ENCODE measurements at regions not wholly inside any gene's neighbourhood (a gene's known extent, or its start where the extent isn't known, plus 50 kb on each side); places are given as distances from the start of the nearest gene placed in this dataset.
"Not testable (repeated sequence)": the region's sequence is repeated elsewhere in the genome, so short reads cannot be mapped to it uniquely, and the experiment has no call there.

GRCh38 chr3:26422415-26422814, 200.2 kb upstream of the LRRC3B start:
- no peak for DNase-seq

- DNase-seq, result no peak
Observed at GRCh38 chr3:26425076-26425475, 197.5 kb upstream of the LRRC3B start.

GRCh38 chr3:26428992-26429391, 193.6 kb upstream of the LRRC3B start:
- DNase-seq, result no peak

DNA sequence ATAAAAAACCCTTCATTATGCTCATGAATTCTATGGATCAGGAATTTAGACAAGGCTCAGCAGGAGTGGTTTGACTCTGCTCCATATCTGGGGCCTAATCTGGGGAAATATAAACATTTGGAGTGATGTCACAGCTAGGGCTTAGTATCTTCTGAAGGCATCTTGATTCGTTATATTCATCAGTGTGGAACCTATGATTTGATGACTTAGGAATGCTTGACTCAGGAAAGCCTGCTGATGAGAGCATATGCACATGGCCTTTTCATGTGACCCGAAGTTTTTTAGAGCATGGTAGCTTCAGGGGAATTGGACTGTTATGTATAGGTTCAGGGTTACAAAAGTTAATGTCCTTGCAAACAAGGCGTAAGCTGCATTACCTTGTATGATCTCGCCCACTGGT, 184.9 kb upstream of the LRRC3B start:
- no peak for DNase-seq

DNA sequence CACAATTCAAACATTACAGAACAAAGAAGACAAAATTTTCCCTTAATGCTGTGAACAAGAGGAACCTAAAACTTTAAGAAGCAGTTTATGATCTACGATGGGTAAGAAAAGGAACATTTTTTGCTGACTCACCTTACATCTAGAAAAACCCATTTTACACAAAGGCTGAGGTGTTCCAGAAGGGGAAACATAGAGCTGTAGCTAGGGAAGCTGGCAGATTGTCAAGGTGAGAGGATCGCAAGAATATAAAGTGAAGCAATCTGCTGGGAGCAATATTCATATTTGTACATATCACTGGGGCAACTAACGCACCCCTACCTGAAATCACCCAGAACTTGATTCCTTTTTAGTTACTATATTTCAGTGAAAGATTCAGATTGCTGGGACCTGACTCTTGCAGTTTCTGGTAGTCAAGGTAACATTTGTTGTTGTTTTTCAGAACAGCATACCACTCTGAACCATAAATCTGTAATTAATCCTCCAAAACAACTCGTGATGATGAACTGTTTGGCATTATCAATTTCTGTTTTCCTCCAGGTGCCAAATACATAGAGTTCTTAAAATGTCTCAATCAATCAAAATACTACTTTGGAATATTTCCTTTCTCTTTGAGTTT, 184.1 kb upstream of the LRRC3B start:
- DNase-seq, result no peak

DNA sequence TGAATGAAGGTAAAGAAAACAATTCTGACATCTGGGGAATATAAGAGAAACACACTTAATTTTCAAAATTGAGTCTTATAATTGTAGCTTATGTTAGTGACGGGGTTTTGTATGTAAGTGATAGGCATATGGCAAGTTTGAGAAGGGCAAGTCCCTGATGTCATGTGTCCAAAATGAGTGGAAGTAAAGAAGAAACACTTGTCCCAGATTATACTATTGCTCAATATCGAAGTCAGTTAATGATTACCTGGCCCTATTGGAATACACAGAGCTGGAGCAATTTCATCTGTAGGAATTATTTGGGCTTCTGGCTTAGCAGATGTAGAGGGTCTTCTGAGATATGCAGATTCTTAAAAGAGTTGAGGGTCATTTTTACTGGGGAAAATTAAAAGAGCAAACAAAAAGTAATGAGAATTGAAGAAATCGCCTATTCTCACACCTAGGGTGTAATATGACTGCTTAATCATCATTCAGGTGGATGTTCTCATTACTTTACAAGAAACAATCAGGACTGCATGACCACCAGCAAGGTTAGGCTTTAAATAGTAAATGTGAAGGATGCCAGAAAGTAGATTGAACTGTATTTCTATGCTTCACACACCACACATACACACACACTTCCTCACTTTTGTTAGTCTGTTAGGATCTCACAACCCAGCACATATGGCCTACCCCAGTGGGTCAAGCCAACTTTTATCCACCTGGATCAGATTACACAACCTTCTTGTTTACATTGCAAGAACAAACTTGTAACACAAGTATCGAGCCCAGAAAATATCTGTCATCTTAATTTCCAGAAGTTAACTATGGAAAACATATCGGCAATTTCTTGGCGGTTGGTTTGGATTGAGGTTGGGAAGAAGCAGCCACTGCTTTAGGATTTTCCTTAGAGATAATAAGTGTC, 183.3 kb upstream of the LRRC3B start:
- no peak for DNase-seq

GRCh38 chr3:26449996-26450395, 172.6 kb upstream of the LRRC3B start:
- DNase-seq, result no peak

GRCh38 chr3:26452363-26452762, 170.2 kb upstream of the LRRC3B start:
- DNase-seq, result no peak

GRCh38 chr3:26460985-26461384, 161.6 kb upstream of the LRRC3B start:
- no peak for DNase-seq

DNA sequence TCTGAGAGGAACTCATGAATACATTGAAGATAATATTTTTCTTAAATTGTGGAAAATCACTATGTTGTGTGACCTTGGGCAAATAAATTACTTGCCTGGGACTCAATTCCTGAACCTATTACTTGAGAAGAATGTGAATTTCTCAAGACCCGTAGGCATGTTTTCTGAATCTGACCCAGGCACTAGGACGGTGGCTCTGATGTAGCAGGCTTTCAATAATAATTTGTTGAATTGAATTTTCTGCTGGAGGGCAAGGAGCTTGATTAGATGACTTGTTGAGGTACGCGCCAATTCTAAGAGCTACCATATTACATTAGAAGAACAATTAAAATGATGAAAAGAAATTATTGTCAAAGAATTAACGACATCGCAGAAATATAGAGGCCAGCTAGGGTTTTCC, 150.2 kb upstream of the LRRC3B start:
- no peak for DNase-seq

- DNase-seq, result no peak
Observed at GRCh38 chr3:26474706-26475105, 147.9 kb upstream of the LRRC3B start.

DNA sequence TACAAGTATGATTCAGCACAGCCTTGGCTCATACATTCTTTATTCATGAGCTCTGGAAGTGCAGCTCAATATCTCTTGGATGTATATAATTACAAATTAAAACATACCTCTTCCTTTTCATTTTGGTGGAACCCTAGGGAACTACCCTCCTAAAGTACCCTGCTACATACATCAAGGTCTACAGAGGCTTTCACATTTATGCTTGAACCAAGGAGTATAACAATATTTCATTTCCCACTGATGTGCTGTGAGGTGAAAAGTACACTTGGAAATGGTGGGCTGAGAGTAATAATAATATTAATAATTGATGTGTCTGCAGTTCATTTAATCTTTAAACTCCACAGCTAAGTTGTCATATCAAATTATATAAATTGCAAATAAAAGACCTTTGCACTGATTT, 142.2 kb upstream of the LRRC3B start:
- DNase-seq, result no peak

- no peak for DNase-seq
Observed at GRCh38 chr3:26484140-26484539, 138.4 kb upstream of the LRRC3B start.

GRCh38 chr3:26498271-26498670, 124.3 kb upstream of the LRRC3B start:
- DNase-seq, result no peak

DNA sequence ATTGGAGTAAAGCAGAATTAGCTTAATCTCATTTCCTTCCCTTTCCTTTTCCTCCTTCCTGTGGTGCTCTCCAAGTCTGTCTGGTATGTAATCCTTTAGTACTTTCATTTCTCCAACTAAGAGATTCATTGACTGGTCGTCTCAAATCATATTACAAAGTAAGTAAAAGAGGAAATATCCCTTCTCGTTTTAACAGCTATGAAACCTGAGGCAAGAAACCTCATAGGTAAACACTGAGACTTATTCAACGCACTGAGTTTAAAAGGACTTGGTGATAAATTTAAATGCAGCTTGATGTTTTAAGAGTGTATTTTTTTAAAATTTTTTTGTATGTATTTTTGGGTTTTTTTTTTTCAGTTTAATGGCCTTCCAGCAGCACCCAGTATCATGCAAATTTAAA, 117.2 kb upstream of the LRRC3B start:
- DNase-seq, result no peak

DNA sequence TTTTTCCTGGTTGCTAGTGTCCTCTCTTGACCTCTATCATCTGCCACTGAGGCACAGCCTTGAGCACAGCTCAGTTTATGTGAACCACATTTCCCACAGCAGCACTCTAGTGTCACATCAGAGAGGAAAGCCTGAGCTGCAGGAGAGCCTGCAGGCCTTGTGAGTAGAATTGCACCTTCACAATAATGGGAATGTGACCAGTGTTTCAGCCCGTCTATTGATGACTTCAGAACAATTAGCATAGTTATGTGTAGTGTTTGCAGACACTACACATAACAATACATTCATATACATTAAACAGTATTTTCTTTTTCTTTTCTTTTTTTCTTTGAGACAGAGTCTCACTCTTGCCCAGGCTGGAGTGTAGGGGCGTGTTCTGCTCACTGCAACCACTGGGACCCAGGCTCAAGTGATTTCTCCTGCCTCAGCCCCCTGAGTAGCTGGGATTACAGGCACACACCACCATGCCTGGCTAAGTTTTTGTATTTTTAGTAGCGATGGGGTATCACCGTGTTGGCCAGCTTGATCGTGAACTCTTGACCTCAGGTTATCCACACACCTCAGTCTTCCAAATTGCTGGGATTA, 108.0 kb upstream of the LRRC3B start:
- DNase-seq, result not testable (repeated sequence)

DNA sequence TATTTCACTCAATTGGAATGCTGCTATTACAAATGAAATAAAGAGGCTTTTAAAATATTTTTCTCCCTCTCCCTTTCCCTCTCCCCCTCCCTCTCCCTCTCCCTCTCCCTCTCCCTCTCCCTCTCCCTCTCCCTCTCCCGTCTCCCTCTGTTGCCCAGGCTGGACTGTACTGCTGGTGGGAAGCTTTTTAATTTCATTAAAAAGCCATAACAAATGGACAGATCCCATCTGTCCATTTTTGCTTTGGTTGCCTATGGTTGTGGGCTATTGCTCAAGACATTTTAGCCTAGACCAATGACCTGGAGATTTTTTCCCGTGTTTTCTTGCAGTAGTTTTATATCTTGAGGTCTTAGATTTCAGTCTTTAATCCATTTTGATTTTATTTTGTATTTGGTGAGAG, 107.2 kb upstream of the LRRC3B start:
- DNase-seq, result no peak

DNA sequence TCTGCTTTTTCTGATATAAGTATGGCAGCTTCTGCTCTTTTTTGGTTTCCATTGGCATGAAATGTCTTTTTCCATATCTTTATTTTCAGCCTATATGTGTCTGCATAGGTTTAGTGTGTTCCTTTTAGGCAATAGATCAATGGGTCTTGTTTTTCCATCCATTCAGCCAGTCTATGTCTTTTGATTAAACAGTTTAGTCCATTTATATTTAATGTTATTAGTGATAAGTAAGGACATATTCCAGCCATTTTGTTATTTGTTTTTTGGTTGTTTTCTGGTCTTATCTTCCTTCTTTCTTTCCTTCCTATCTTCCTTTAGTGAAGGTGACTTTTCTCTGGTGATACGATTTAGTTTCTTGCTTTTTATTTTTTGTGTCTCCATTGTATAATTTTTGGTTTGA, 101.3 kb upstream of the LRRC3B start:
- DNase-seq, result no peak

DNA sequence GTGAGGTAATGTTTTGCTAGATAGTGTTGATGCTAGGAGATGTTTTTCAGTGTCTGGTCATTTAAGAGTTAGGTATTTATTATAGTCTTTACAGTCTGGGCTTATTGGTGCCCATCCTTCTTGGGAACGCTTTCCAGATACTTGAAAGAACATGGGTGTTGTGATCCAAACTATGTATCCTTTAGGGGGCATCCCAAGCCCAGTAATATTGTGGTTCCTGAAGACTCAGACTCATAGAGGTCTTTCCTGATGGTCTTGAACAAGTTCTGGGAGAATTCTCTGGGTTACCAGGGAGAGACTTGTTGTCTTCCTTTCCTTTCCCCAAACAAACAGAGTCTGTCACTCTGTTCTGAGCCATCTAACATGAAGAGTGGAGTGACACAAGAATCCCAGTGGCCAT, 99.7 kb upstream of the LRRC3B start:
- no peak for DNase-seq

DNA sequence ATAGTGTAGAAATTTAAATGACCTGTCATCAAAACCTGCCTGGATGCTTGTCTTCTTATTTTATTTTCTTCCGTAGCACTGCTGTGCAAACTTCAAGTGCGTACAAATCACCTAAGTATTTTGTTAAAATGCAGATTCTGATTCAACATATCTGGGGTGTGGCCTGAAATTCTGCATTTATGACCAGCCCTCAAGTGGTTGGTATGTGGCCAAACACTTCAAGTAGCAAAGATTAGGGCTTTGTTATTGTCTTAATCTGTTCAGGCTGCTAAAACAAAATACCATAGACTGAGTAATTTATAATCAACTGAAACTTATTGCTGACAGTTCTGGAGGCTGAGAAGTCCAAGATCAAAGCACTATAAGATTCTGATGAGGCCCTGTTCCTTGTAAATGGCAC, 97.6 kb upstream of the LRRC3B start:
- DNase-seq, result no peak

- DNase-seq, result no peak
Observed at GRCh38 chr3:26535151-26535550, 87.4 kb upstream of the LRRC3B start.

GRCh38 chr3:26536955-26537354, 85.6 kb upstream of the LRRC3B start:
- DNase-seq, result no peak

GRCh38 chr3:26550413-26550812, 72.2 kb upstream of the LRRC3B start:
- no peak for DNase-seq

DNA sequence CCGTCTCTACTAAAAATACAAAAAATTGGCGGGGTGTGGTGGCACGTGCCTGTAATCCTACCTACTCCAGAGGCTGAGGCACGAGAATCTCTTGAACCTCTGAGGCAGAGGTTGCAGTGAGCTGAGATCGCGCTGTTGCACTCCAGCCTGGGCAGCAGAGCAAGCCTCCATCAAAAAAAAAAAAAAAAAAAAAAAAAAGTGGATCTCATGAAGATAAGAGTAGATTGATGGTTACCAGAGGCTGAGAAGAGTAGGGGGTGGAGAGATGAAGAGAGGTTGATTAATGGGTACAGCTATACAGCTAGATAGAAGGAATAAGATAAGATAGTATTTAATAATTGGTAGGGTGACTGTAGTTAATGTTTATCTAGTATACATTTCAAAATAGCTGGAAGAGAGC, 65.9 kb upstream of the LRRC3B start:
- no peak for DNase-seq

Data from NCI-H2171 (cell line).